Mammary epithelial cell (primary cell): ENCODE measurements at regions not wholly inside any gene's neighbourhood (a gene's known extent, or its start where the extent isn't known, plus 50 kb on each side); places are given as distances from the start of the nearest gene placed in this dataset.

Experiments
- CTCF ChIP-seq, 2 donors: IDR thresholded peaks in 1 of 2; conservative IDR thresholded peaks in 1 of 2; 2 replicates each; pipeline ENCODE4 v1.5.1; 2011 to 2012; ENCODE audit warnings: inconsistent platforms in 2 of 2, low read length in 2 of 2, mild to moderate bottlenecking in 2 of 2, control low read depth in 1 of 2, low read depth in 1 of 2; ENCODE audit not compliant: insufficient read depth in 1 of 2; ENCODE audit errors: extremely low read depth in 1 of 2
- EZH2 ChIP-seq: IDR thresholded peaks from 2 replicates; pipeline ENCODE4 v1.6.1; 2012; ENCODE audit warnings: low read length, inconsistent platforms, borderline replicate concordance

GRCh38 chr2:175823707-175824073 lies 178.4 kb downstream of the LNPK start:
- TF ChIP-seq CTCF (conservative IDR thresholded peaks at IDR 0.05 in 1 of 2, IDR thresholded peaks at IDR 0.05 in 1 of 2; ENCODE audit: extremely low read depth in 1 of 2, insufficient read depth in 1 of 2, low read depth in 1 of 2, low read length in 2 of 2) (no peak), EZH2 (no peak)
